ENCODE measurements at regions not wholly inside any gene's neighbourhood (a gene's known extent, or its start where the extent isn't known, plus 50 kb on each side); places are given as distances from the start of the nearest gene placed in this dataset.

DNA sequence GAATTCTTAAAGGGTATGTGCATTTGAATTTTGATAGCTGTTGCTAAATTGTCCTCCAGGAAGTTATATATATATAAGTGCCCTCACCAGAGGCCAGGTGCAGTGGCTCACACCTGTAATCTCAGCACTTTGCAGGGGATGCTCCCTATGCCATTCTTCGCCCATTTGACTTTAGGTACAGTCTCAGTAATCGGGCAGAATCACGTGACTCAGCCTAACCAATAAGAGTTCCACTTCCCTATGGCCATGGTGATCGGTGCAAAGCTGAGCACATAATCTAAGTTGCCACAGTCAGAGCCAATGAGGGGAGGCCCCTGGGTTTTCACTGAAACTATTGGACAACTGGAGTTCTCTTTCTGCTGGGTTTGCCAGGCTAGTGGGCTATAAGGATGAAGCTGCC is 274.6 kb upstream of the TBX3 start:
- TF ChIP-seq, protein P1, sequence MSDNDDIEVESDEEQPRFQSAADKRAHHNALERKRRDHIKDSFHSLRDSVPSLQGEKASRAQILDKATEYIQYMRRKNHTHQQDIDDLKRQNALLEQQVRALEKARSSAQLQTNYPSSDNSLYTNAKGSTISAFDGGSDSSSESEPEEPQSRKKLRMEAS (IDR thresholded peaks at IDR 0.05), result no peak
- TF ChIP-seq EGR1 (IDR thresholded peaks at IDR 0.05) (no peak), TCF12 (IDR thresholded peaks at IDR 0.05; ENCODE audit: low read depth) (no peak), YY1 (IDR thresholded peaks at IDR 0.05; ENCODE audit: low read depth) (no peak)
